Neutrophil (primary cell): ENCODE measurements at regions not wholly inside any gene's neighbourhood (a gene's known extent, or its start where the extent isn't known, plus 50 kb on each side); places are given as distances from the start of the nearest gene placed in this dataset.
A peak's percentile ranks its signal among the peaks of the same experiment; 100 is the strongest.

Experiments
- H3K27ac ChIP-seq: fragments of 200-600 bp; sonication (generic); 2 replicates; pipeline ENCODE4 v1.5.1; 2016; ENCODE audit warnings: mild to moderate bottlenecking, moderate library complexity
- H3K27me3 ChIP-seq: fragments of 200-600 bp; sonication (generic); 2 replicates; pipeline ENCODE4 v1.6.0; 2016; ENCODE audit warnings: mild to moderate bottlenecking
- H3K36me3 ChIP-seq: fragments of 200-600 bp; sonication (generic); 2 replicates; pipeline ENCODE4 v1.5.1; 2017
- H3K4me1 ChIP-seq, 2 experiments: fragments of 200-600 bp in 1 of 2; sonication (generic) in 1 of 2; 1 replicate in 1 of 2; 2 replicates in 1 of 2; pipeline versions ENCODE4 v1.5.1 to v1.6.1; 2013 to 2016; ENCODE audit warnings: low read depth in 1 of 2, low read length in 1 of 2, mild to moderate bottlenecking in 1 of 2, moderate library complexity in 1 of 2; ENCODE audit not compliant: control insufficient read depth in 1 of 2, insufficient read depth in 1 of 2
- H3K4me3 ChIP-seq, 2 experiments: fragments of 200-600 bp in 1 of 2; sonication (generic) in 1 of 2; 1 replicate in 1 of 2; 2 replicates in 1 of 2; pipeline ENCODE4 v1.5.1; 2013 to 2016; ENCODE audit warnings: low read depth in 1 of 2, low read length in 1 of 2, mild to moderate bottlenecking in 1 of 2, moderate library complexity in 1 of 2
- H3K9me3 ChIP-seq: fragments of 200-600 bp; sonication (generic); 2 replicates; pipeline ENCODE4 v1.5.1; 2016
- CTCF ChIP-seq: fragments of 200-600 bp; sonication (generic); IDR thresholded peaks from 2 replicates; pipeline ENCODE4 v1.5.1; 2016; ENCODE audit warnings: antibody characterized with exemption

DNA sequence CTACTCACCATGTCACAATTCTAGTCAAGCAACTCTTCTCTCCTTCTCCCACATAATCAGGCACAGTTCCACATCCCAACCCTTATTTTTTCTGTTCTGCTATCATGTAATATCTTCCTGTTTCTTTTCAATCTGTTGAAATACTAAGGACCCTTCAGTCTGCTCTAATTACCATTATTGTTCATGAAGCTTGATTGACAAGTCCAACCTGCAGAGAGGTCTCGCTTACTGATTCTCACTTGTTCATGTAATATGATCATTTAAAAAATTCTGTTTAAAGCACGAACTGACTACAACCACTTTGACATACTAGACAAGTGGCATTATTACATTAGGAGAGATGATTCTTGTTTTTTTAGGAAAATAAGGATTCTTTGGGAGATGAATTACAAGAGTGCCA is 108.6 kb upstream of the MAD2L1 start:
- no peak overlapping the region for H3K4me3 ChIP-seq
- no peaks in the 10 kb centered on the region for H3K36me3 ChIP-seq
- H3K27me3 ChIP-seq, result no peaks in the 10 kb centered on the region
- H3K4me1 ChIP-seq, result no peaks in the 10 kb centered on the region
- no peaks in the 10 kb centered on the region for H3K9me3 ChIP-seq
- no peak overlapping the region for H3K27ac ChIP-seq
- TF ChIP-seq CTCF, result no peak

DNA sequence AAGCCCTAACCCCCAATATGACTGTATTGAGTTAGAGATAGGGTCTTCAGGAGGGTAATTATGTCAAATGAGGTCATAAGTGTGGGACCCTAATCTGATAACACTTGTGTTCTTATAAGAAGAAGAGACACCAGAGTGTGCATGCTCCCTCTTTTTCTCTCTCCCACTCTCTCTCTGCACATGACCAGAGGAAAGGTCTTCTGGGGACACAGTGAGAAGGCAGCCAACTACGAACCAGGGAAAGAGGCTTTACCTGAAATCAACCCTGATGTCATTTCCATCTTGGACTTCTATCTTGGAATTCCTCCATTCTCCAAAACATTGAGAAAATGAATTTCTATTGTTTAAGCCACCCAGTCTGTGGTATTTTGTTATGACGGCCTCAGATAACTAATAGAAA is 97.2 kb upstream of the MAD2L1 start:
- Histone ChIP-seq H3K4me1 (no peaks in the 10 kb centered on the region), H3K9me3 (no peaks in the 10 kb centered on the region), H3K4me3 (no peak overlapping the region), H3K27ac (no peak overlapping the region), H3K36me3 (no peaks in the 10 kb centered on the region), H3K27me3 (no peaks in the 10 kb centered on the region)
- no peak for TF ChIP-seq CTCF

GRCh38 chr4:120158841-120159463 is 92.3 kb upstream of the MAD2L1 start:
- Histone ChIP-seq H3K36me3 (no peaks in the 10 kb centered on the region), H3K27me3 (no peaks in the 10 kb centered on the region), H3K4me1 (no peaks in the 10 kb centered on the region), H3K9me3 (no peaks in the 10 kb centered on the region), H3K27ac (no peak overlapping the region), H3K4me3 (no peak overlapping the region)
- no peak for TF ChIP-seq CTCF

DNA sequence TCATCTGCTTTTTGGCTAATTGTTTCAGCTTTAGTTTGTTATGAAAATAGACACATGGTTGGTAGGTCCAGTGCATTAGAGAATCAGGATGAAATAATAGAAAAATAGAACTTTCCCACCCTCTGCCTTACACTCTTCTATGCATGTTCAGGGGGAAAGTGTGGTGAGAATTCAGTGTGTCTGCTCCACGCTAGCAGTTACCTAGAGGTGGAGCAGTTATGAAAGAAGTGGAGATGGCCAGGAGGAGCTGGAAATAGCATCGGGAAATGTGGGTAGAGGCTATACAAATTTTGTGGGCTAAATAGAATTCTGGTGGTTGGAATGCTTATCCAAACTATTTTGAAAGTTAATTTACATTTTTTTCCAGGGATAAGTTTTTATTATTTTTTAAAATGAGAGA is 91.4 kb upstream of the MAD2L1 start:
- TF ChIP-seq CTCF, result no peak
- Histone ChIP-seq H3K27me3 (peaks cover 3% of the 10 kb centered on the region), H3K36me3 (no peaks in the 10 kb centered on the region), H3K4me1 (no peaks in the 10 kb centered on the region), H3K9me3 (no peaks in the 10 kb centered on the region), H3K27ac (no peak overlapping the region), H3K4me3 (no peak overlapping the region)

- no peak overlapping the region for H3K27ac ChIP-seq
- TF ChIP-seq CTCF, result peak; percentile 40
- H3K36me3 ChIP-seq, result no peaks in the 10 kb centered on the region
- H3K27me3 ChIP-seq, result peaks cover 15% of the 10 kb centered on the region
- H3K4me1 ChIP-seq, result no peaks in the 10 kb centered on the region
- H3K4me3 ChIP-seq, result no peak overlapping the region
- H3K9me3 ChIP-seq, result no peaks in the 10 kb centered on the region
Observed at GRCh38 chr4:120156120-120156718, 89.6 kb upstream of the MAD2L1 start.
